ENCODE measurements at regions not wholly inside any gene's neighbourhood (a gene's known extent, or its start where the extent isn't known, plus 50 kb on each side); places are given as distances from the start of the nearest gene placed in this dataset.

- Histone ChIP-seq H3K27ac (ENCODE audit: low read depth, low read length) (no peak overlapping the region), H3K27me3 (ENCODE audit: insufficient read depth, low read length, poor library complexity, severe bottlenecking) (no peaks in the 10 kb centered on the region), H3K36me3 (ENCODE audit: insufficient read depth, low read length) (no peaks in the 10 kb centered on the region), H3K9me3 (ENCODE audit: low read length) (no peaks in the 10 kb centered on the region), H3K4me1 (ENCODE audit: insufficient read depth, low read length) (no peaks in the 10 kb centered on the region), H3K4me3 (ENCODE audit: low read length) (no peak overlapping the region)
- no peaks in the 10 kb centered on the region for H3K4me1 Mint-ChIP-seq
- no peak overlapping the region for H3K27ac Mint-ChIP-seq
- H3K36me3 Mint-ChIP-seq = no peaks in the 10 kb centered on the region
- H3K9me3 Mint-ChIP-seq = no peaks in the 10 kb centered on the region
- ChIA-PET CTCF (no interaction called here), POLR2A (no interaction called here)
- H3K4me3 Mint-ChIP-seq = no peak overlapping the region
- H3K27me3 Mint-ChIP-seq = no peaks in the 10 kb centered on the region
- no peak for DNase-seq
Measured at GRCh38 chr13:78364711-78365110, 238.6 kb downstream of the POU4F1 start.

GRCh38 chr13:78341032-78341431 lies 262.3 kb downstream of the POU4F1 start:
- Mint-ChIP-seq H3K36me3 (no peaks in the 10 kb centered on the region), H3K4me1 (no peaks in the 10 kb centered on the region), H3K27me3 (no peaks in the 10 kb centered on the region), H3K9me3 (peaks cover 0 to 4% (median 0%) of the 10 kb centered on the region in 5 donors), H3K4me3 (no peak overlapping the region), H3K27ac (no peak overlapping the region)
- Histone ChIP-seq H3K9me3 (ENCODE audit: low read length) (no peaks in the 10 kb centered on the region), H3K27me3 (ENCODE audit: insufficient read depth, low read length, poor library complexity, severe bottlenecking) (no peaks in the 10 kb centered on the region), H3K4me1 (ENCODE audit: insufficient read depth, low read length) (no peaks in the 10 kb centered on the region), H3K4me3 (ENCODE audit: low read length) (no peak overlapping the region), H3K27ac (ENCODE audit: low read depth, low read length) (no peak overlapping the region), H3K36me3 (ENCODE audit: insufficient read depth, low read length) (no peaks in the 10 kb centered on the region)
- ChIA-PET CTCF (no interaction called here), POLR2A (no interaction called here)
- no peak for DNase-seq

- Mint-ChIP-seq H3K9me3 (peaks cover 0 to 4% (median 0%) of the 10 kb centered on the region in 5 donors), H3K4me1 (no peaks in the 10 kb centered on the region), H3K4me3 (no peak overlapping the region), H3K36me3 (no peaks in the 10 kb centered on the region), H3K27ac (no peak overlapping the region), H3K27me3 (no peaks in the 10 kb centered on the region)
- no peaks in the 10 kb centered on the region for H3K36me3 ChIP-seq (ENCODE audit: insufficient read depth, low read length)
- no peak for DNase-seq
- POLR2A ChIA-PET = no interaction called here
- CTCF ChIA-PET = no interaction called here
- H3K4me3 ChIP-seq (ENCODE audit: low read length) = no peak overlapping the region
- no peaks in the 10 kb centered on the region for H3K9me3 ChIP-seq (ENCODE audit: low read length)
- no peaks in the 10 kb centered on the region for H3K4me1 ChIP-seq (ENCODE audit: insufficient read depth, low read length)
- no peaks in the 10 kb centered on the region for H3K27me3 ChIP-seq (ENCODE audit: insufficient read depth, low read length, poor library complexity, severe bottlenecking)
- no peak overlapping the region for H3K27ac ChIP-seq (ENCODE audit: low read depth, low read length)
Measured at GRCh38 chr13:78339927-78340326, 263.4 kb downstream of the POU4F1 start.

GRCh38 chr13:78334059-78334458 lies 269.3 kb downstream of the POU4F1 start:
- Mint-ChIP-seq H3K4me1 (no peaks in the 10 kb centered on the region), H3K36me3 (no peaks in the 10 kb centered on the region), H3K27ac (no peak overlapping the region), H3K27me3 (no peaks in the 10 kb centered on the region), H3K4me3 (no peak overlapping the region), H3K9me3 (peaks cover 0 to 4% (median 0%) of the 10 kb centered on the region in 5 donors)
- no peak for DNase-seq
- CTCF ChIA-PET = no interaction called here
- no peaks in the 10 kb centered on the region for H3K27me3 ChIP-seq (ENCODE audit: insufficient read depth, low read length, poor library complexity, severe bottlenecking)
- no peaks in the 10 kb centered on the region for H3K36me3 ChIP-seq (ENCODE audit: insufficient read depth, low read length)
- no peak overlapping the region for H3K27ac ChIP-seq (ENCODE audit: low read depth, low read length)
- no peaks in the 10 kb centered on the region for H3K4me1 ChIP-seq (ENCODE audit: insufficient read depth, low read length)
- H3K9me3 ChIP-seq (ENCODE audit: low read length) = no peaks in the 10 kb centered on the region
- POLR2A ChIA-PET = no interaction called here
- no peak overlapping the region for H3K4me3 ChIP-seq (ENCODE audit: low read length)

- H3K27ac ChIP-seq (ENCODE audit: low read depth, low read length) = no peak overlapping the region
- no peaks in the 10 kb centered on the region for H3K4me1 ChIP-seq (ENCODE audit: insufficient read depth, low read length)
- Mint-ChIP-seq H3K36me3 (no peaks in the 10 kb centered on the region), H3K9me3 (no peaks in the 10 kb centered on the region), H3K27me3 (peaks cover 0 to 2% of the 10 kb centered on the region in 2 donors), H3K4me3 (no peak overlapping the region), H3K27ac (no peak overlapping the region), H3K4me1 (no peaks in the 10 kb centered on the region)
- no peaks in the 10 kb centered on the region for H3K36me3 ChIP-seq (ENCODE audit: insufficient read depth, low read length)
- no peaks in the 10 kb centered on the region for H3K9me3 ChIP-seq (ENCODE audit: low read length)
- ChIA-PET POLR2A (no interaction called here), CTCF (no interaction called here)
- DNase-seq = no peak
- H3K27me3 ChIP-seq (ENCODE audit: insufficient read depth, low read length, poor library complexity, severe bottlenecking) = no peaks in the 10 kb centered on the region
- H3K4me3 ChIP-seq (ENCODE audit: low read length) = no peak overlapping the region
Measured at GRCh38 chr13:78326633-78327032, 276.7 kb downstream of the POU4F1 start.

GRCh38 chr13:78325585-78325984 lies 277.8 kb downstream of the POU4F1 start:
- Mint-ChIP-seq H3K9me3 (no peaks in the 10 kb centered on the region), H3K27ac (no peak overlapping the region), H3K27me3 (peaks cover 0 to 2% of the 10 kb centered on the region in 2 donors), H3K36me3 (no peaks in the 10 kb centered on the region), H3K4me1 (no peaks in the 10 kb centered on the region), H3K4me3 (no peak overlapping the region)
- Histone ChIP-seq H3K9me3 (ENCODE audit: low read length) (no peaks in the 10 kb centered on the region), H3K36me3 (ENCODE audit: insufficient read depth, low read length) (no peaks in the 10 kb centered on the region), H3K4me3 (ENCODE audit: low read length) (no peak overlapping the region), H3K27ac (ENCODE audit: low read depth, low read length) (no peak overlapping the region), H3K4me1 (ENCODE audit: insufficient read depth, low read length) (no peaks in the 10 kb centered on the region), H3K27me3 (ENCODE audit: insufficient read depth, low read length, poor library complexity, severe bottlenecking) (no peaks in the 10 kb centered on the region)
- POLR2A ChIA-PET = no interaction called here
- CTCF ChIA-PET = no interaction called here
- DNase-seq = no peak

- POLR2A ChIA-PET = no interaction called here
- Histone ChIP-seq H3K27me3 (ENCODE audit: insufficient read depth, low read length, poor library complexity, severe bottlenecking) (no peaks in the 10 kb centered on the region), H3K4me3 (ENCODE audit: low read length) (no peak overlapping the region), H3K4me1 (ENCODE audit: insufficient read depth, low read length) (no peaks in the 10 kb centered on the region), H3K27ac (ENCODE audit: low read depth, low read length) (no peak overlapping the region), H3K9me3 (ENCODE audit: low read length) (no peaks in the 10 kb centered on the region), H3K36me3 (ENCODE audit: insufficient read depth, low read length) (no peaks in the 10 kb centered on the region)
- H3K4me3 Mint-ChIP-seq = no peak overlapping the region
- H3K27me3 Mint-ChIP-seq = peaks cover 0 to 2% of the 10 kb centered on the region in 2 donors
- no peaks in the 10 kb centered on the region for H3K36me3 Mint-ChIP-seq
- H3K9me3 Mint-ChIP-seq = no peaks in the 10 kb centered on the region
- CTCF ChIA-PET = no interaction called here
- H3K27ac Mint-ChIP-seq = no peak overlapping the region
- DNase-seq = no peak
- H3K4me1 Mint-ChIP-seq = no peaks in the 10 kb centered on the region
Measured at GRCh38 chr13:78323848-78324247, 279.5 kb downstream of the POU4F1 start.

- ChIA-PET CTCF (no interaction called here), POLR2A (no interaction called here)
- no peaks in the 10 kb centered on the region for H3K4me1 ChIP-seq (ENCODE audit: insufficient read depth, low read length)
- no peaks in the 10 kb centered on the region for H3K27me3 ChIP-seq (ENCODE audit: insufficient read depth, low read length, poor library complexity, severe bottlenecking)
- no peaks in the 10 kb centered on the region for H3K36me3 Mint-ChIP-seq
- H3K27ac ChIP-seq (ENCODE audit: low read depth, low read length) = no peak overlapping the region
- no peak overlapping the region for H3K4me3 Mint-ChIP-seq
- no peak for DNase-seq
- H3K9me3 Mint-ChIP-seq = no peaks in the 10 kb centered on the region
- no peak overlapping the region for H3K27ac Mint-ChIP-seq
- H3K36me3 ChIP-seq (ENCODE audit: insufficient read depth, low read length) = no peaks in the 10 kb centered on the region
- H3K4me1 Mint-ChIP-seq = no peaks in the 10 kb centered on the region
- peaks cover 0 to 2% of the 10 kb centered on the region in 2 donors for H3K27me3 Mint-ChIP-seq
- no peaks in the 10 kb centered on the region for H3K9me3 ChIP-seq (ENCODE audit: low read length)
- H3K4me3 ChIP-seq (ENCODE audit: low read length) = no peak overlapping the region
Measured at GRCh38 chr13:78323040-78323439, 280.3 kb downstream of the POU4F1 start.

- Mint-ChIP-seq H3K27me3 (peaks cover 0 to 2% of the 10 kb centered on the region in 2 donors), H3K9me3 (no peaks in the 10 kb centered on the region), H3K4me3 (no peak overlapping the region), H3K4me1 (no peaks in the 10 kb centered on the region), H3K27ac (no peak overlapping the region), H3K36me3 (no peaks in the 10 kb centered on the region)
- Histone ChIP-seq H3K27ac (ENCODE audit: low read depth, low read length) (no peak overlapping the region), H3K4me3 (ENCODE audit: low read length) (no peak overlapping the region), H3K4me1 (ENCODE audit: insufficient read depth, low read length) (no peaks in the 10 kb centered on the region), H3K27me3 (ENCODE audit: insufficient read depth, low read length, poor library complexity, severe bottlenecking) (no peaks in the 10 kb centered on the region), H3K36me3 (ENCODE audit: insufficient read depth, low read length) (no peaks in the 10 kb centered on the region), H3K9me3 (ENCODE audit: low read length) (no peaks in the 10 kb centered on the region)
- ChIA-PET POLR2A (no interaction called here), CTCF (no interaction called here)
- no peak for DNase-seq
Measured at GRCh38 chr13:78319101-78319627, 284.2 kb downstream of the POU4F1 start.
